HEK293 (cell line): ENCODE measurements at regions not wholly inside any gene's neighbourhood (a gene's known extent, or its start where the extent isn't known, plus 50 kb on each side); places are given as distances from the start of the nearest gene placed in this dataset.

Experiments
- CTCF ChIA-PET: fragments of 350-600 bp; formaldehyde crosslinking; extraction: SDS; loops from one replicate; lab custom pipeline; 2021; ENCODE audit warnings: antibody characterized with exemption; lab: Yijun Ruan, JAX
- POLR2A ChIA-PET: fragments of 300-600 bp; formaldehyde crosslinking; extraction: SDS; loops from one replicate; lab custom pipeline; 2020; ENCODE audit warnings: antibody characterized with exemption, inconsistent platforms; lab: Yijun Ruan, JAX
- H3K27ac ChIP-seq: fragments of 200-500 bp; sonication (Bioruptor generic); 2 replicates; pipeline ENCODE4 v1.5.1; 2014; ENCODE audit warnings: low read depth, low read length, control low read depth, inconsistent platforms; ENCODE audit errors: extremely low read depth
- H3K36me3 ChIP-seq, 2 experiments: fragments of 200-500 bp in 1 of 2; sonication (Bioruptor generic) in 1 of 2; 1 replicate in 1 of 2; 2 replicates in 1 of 2; pipeline ENCODE4 v1.5.1; 2014 to 2017; ENCODE audit warnings: inconsistent platforms in 2 of 2, low read length in 2 of 2; ENCODE audit not compliant: control insufficient read depth in 2 of 2, insufficient read depth in 1 of 2
- H3K4me1 ChIP-seq: fragments of 200-500 bp; sonication (Bioruptor generic); 2 replicates; pipeline ENCODE4 v1.5.1; 2014; ENCODE audit warnings: mild to moderate bottlenecking, low read length, inconsistent platforms; ENCODE audit not compliant: control insufficient read depth, insufficient read depth
- H3K4me3 ChIP-seq: 2 replicates; pipeline ENCODE4 v1.5.1; 2011; ENCODE audit warnings: low read depth, mild to moderate bottlenecking, control low read depth, low read length, moderate library complexity
- H3K9me3 ChIP-seq: fragments of 200-500 bp; sonication (Bioruptor generic); 2 replicates; pipeline ENCODE4 v1.5.1; 2014; ENCODE audit warnings: low read depth, low read length, inconsistent platforms; ENCODE audit not compliant: control insufficient read depth, insufficient read depth
- KLF17 ChIP-seq: fragments of 450-650 bp; formaldehyde crosslinking; IDR thresholded peaks from 2 replicates; pipeline ENCODE4 v1.5.1; 2016; ENCODE audit warnings: missing biosample characterization, missing genetic modification characterization
- KLF8 ChIP-seq: fragments of 450-650 bp; formaldehyde crosslinking; IDR thresholded peaks from 2 replicates; pipeline ENCODE4 v1.5.1; 2016; ENCODE audit warnings: missing biosample characterization, missing genetic modification characterization
- TSHZ1 ChIP-seq: fragments of 450-650 bp; formaldehyde crosslinking; IDR thresholded peaks from 2 replicates; pipeline ENCODE4 v1.5.1; 2016; ENCODE audit warnings: missing biosample characterization, missing genetic modification characterization, borderline replicate concordance
- ZFHX2 ChIP-seq: fragments of 450-650 bp; formaldehyde crosslinking; conservative IDR thresholded peaks from 2 replicates; pipeline ENCODE4 v1.5.1; 2016; ENCODE audit warnings: missing biosample characterization, missing genetic modification characterization
- ZNF280D ChIP-seq: fragments of 450-650 bp; formaldehyde crosslinking; IDR thresholded peaks from 2 replicates; pipeline ENCODE4 v1.5.1; 2016; ENCODE audit warnings: missing biosample characterization, missing genetic modification characterization
- ZNF501 ChIP-seq: fragments of 450-650 bp; formaldehyde crosslinking; IDR thresholded peaks from 2 replicates; pipeline ENCODE4 v1.5.1; 2016; ENCODE audit warnings: missing biosample characterization, missing genetic modification characterization
- ZNF530 ChIP-seq: fragments of 450-650 bp; formaldehyde crosslinking; IDR thresholded peaks from 2 replicates; pipeline ENCODE4 v1.5.1; 2016; ENCODE audit warnings: low read depth, missing biosample characterization, missing genetic modification characterization
- ZNF558 ChIP-seq: fragments of 450-650 bp; formaldehyde crosslinking; IDR thresholded peaks from 2 replicates; pipeline ENCODE4 v1.5.1; 2016; ENCODE audit warnings: missing biosample characterization, missing genetic modification characterization
- ZNF654 ChIP-seq: fragments of 450-650 bp; formaldehyde crosslinking; IDR thresholded peaks from 2 replicates; pipeline ENCODE4 v1.5.1; 2016; ENCODE audit warnings: low read depth, missing biosample characterization, missing genetic modification characterization
- ZNF670 ChIP-seq: fragments of 450-650 bp; formaldehyde crosslinking; IDR thresholded peaks from 2 replicates; pipeline ENCODE4 v1.5.1; 2016; ENCODE audit warnings: missing biosample characterization, missing genetic modification characterization, low read depth
- ZNF707 ChIP-seq: fragments of 450-650 bp; formaldehyde crosslinking; IDR thresholded peaks from 2 replicates; pipeline ENCODE4 v1.5.1; 2016; ENCODE audit warnings: missing biosample characterization, missing genetic modification characterization
- ZNF747 ChIP-seq: fragments of 450-650 bp; formaldehyde crosslinking; IDR thresholded peaks from 2 replicates; pipeline ENCODE4 v1.5.1; 2016; ENCODE audit warnings: missing biosample characterization, missing genetic modification characterization
- ZNF76 ChIP-seq: fragments of 450-650 bp; formaldehyde crosslinking; IDR thresholded peaks from 2 replicates; pipeline ENCODE4; 2016; ENCODE audit warnings: low read depth, missing biosample characterization, missing genetic modification characterization, borderline replicate concordance
- ZNF785 ChIP-seq: fragments of 450-650 bp; formaldehyde crosslinking; IDR thresholded peaks from 2 replicates; pipeline ENCODE4 v1.5.1; 2016; ENCODE audit warnings: missing biosample characterization, missing genetic modification characterization
- TF ChIP-seq, protein P1 (sequence below): fragments of 450-650 bp; formaldehyde crosslinking; IDR thresholded peaks from 2 replicates; pipeline ENCODE4 v1.5.1; 2016; ENCODE audit warnings: missing biosample characterization, missing genetic modification characterization

GRCh38 chr14:86203843-86204242, 673.9 kb downstream of the FLRT2 start (continued):
- TF ChIP-seq ZNF76 (tag by site-specific recombination), result no peak
- TF ChIP-seq KLF17, result no peak
- no peak for TF ChIP-seq ZNF785 (tag by site-specific recombination)
- no peak for TF ChIP-seq KLF8 (tag by site-specific recombination)

DNA sequence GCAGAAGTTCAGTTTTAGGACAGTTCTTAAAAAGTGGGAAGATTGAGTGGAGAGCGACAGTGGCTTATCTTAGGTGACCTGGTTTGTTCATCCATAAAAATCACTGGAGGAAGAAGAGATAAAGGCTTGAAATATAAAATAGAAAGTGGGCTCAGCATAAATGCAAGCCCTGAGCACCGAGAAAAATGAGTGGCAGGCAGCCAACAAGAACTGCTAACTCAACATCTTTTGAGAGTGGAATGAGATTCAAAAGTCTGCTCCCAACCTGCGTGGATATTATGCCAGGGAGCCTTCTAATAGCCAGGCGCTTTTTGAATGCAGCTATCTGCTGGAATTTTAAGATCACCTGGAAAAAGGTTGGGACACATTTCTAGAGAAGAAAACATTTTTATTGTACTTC, 666.5 kb downstream of the FLRT2 start:
- no peak for TF ChIP-seq ZNF654 (tag by site-specific recombination)
- no peak for TF ChIP-seq ZNF558 (tag by site-specific recombination)
- TF ChIP-seq ZNF670 (tag by site-specific recombination), result no peak
- no peak for TF ChIP-seq ZNF707
- TF ChIP-seq, protein P1, sequence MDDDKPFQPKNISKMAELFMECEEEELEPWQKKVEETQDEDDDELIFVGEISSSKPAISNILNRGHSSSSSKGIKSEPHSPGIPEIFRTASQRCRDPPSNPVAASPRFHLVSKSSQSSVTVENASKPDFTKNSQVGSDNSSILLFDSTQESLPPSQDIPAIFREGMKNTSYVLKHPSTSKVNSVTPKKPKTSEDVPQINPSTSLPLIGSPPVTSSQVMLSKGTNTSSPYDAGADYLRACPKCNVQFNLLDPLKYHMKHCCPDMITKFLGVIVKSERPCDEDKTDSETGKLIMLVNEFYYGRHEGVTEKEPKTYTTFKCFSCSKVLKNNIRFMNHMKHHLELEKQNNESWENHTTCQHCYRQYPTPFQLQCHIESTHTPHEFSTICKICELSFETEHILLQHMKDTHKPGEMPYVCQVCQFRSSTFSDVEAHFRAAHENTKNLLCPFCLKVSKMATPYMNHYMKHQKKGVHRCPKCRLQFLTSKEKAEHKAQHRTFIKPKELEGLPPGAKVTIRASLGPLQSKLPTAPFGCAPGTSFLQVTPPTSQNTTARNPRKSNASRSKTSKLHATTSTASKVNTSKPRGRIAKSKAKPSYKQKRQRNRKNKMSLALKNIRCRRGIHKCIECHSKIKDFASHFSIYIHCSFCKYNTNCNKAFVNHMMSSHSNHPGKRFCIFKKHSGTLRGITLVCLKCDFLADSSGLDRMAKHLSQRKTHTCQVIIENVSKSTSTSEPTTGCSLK (tag by site-specific recombination), result no peak
- no peak for TF ChIP-seq ZNF501 (tag by site-specific recombination)
- TF ChIP-seq TSHZ1 (tag by site-specific recombination), result no peak
- no peak for TF ChIP-seq ZNF530 (tag by site-specific recombination)
- TF ChIP-seq ZNF747, result no peak
- no peak for TF ChIP-seq ZFHX2 (tag by site-specific recombination)
- no peak for TF ChIP-seq ZNF280D (tag by site-specific recombination)
- TF ChIP-seq, all 188 proteins: peak for 0
- ChIA-PET CTCF (no interaction called here), POLR2A (no interaction called here)
- Histone ChIP-seq H3K9me3 (no peaks in the 10 kb centered on the region), H3K27ac (no peak overlapping the region), H3K36me3 (no peaks in the 10 kb centered on the region), H3K4me1 (no peaks in the 10 kb centered on the region), H3K4me3 (no peak overlapping the region)
